GM10266 (cell line): ENCODE measurements at regions not wholly inside any gene's neighbourhood (a gene's known extent, or its start where the extent isn't known, plus 50 kb on each side); places are given as distances from the start of the nearest gene placed in this dataset.

ENCODE experiments used
- DNase-seq: peaks from one replicate; pipeline ENCODE4 v3.0.0; 2012; ENCODE audit errors: extremely low spot score
- TF ChIP-seq, protein P1 (sequence below): IDR thresholded peaks from 2 replicates; pipeline ENCODE4 v1.5.1; 2012; ENCODE audit warnings: mild to moderate bottlenecking, low read depth; ENCODE audit not compliant: control insufficient read depth, insufficient read depth; ENCODE audit errors: missing control alignments

DNA sequence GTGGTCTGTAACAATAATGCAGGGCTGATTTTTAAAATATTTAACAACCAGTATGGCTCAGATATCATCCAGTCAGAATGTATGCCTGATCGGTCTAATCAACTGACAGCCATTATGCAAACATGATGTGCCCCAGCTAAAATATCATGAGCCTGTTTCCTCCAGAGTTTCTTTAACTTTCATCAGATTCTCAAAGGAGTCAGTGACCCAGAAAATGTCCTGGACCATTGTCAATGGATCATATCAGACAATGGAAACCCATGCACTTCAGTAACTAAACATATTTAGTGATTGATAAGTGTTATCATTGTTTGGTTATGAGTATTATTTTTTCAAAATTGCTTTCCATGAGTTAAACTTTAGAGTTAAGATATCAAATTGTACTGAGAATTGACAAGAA lies 173.5 kb downstream of the LMBRD1 start:
- DNase-seq, result no peak
- TF ChIP-seq, protein P1, sequence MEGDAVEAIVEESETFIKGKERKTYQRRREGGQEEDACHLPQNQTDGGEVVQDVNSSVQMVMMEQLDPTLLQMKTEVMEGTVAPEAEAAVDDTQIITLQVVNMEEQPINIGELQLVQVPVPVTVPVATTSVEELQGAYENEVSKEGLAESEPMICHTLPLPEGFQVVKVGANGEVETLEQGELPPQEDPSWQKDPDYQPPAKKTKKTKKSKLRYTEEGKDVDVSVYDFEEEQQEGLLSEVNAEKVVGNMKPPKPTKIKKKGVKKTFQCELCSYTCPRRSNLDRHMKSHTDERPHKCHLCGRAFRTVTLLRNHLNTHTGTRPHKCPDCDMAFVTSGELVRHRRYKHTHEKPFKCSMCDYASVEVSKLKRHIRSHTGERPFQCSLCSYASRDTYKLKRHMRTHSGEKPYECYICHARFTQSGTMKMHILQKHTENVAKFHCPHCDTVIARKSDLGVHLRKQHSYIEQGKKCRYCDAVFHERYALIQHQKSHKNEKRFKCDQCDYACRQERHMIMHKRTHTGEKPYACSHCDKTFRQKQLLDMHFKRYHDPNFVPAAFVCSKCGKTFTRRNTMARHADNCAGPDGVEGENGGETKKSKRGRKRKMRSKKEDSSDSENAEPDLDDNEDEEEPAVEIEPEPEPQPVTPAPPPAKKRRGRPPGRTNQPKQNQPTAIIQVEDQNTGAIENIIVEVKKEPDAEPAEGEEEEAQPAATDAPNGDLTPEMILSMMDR, result no peak

DNA sequence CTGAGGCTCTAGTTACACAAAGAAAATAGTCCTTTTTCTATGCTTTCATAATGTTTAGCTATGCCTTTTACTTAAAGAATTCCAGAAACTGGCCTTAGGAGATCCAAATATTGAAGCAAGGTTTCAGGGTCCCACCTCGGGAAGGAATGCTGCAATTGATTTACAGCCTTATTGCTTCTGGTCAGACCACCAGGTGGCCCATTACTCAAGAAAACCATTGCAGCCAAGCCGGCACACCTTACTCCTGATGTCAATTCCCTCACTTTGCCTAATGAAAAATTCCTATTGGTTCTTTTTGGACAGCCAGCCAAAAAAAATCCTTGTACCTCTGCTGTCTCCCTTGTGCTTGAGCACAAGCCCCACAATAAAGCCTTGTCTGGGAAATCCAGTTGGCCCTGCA lies 173.9 kb downstream of the LMBRD1 start:
- TF ChIP-seq, protein P1, result no peak
- DNase-seq, result no peak

DNA sequence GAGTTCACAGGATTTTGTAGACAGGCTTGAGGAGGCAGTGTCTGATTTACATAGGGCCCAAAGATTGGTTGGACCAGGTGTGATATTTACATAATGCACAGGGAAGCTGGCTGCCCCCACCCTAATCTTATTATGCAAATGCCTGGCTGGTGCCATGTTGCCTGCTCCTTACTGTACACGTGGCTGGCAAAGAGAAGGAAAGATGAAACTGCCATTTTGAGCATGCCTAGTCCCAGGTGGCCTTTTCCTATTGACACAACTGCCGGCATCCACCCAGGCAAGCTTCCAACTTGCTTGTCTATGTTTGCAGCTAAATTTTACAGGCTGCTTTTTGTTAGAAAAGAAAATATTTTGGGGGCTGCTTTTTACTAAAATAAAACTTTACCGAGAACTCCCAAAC lies 174.6 kb downstream of the LMBRD1 start:
- TF ChIP-seq, protein P1, result no peak
- no peak for DNase-seq

GRCh38 chr6:69617163-69617562 lies 179.6 kb downstream of the LMBRD1 start:
- DNase-seq, result no peak
- TF ChIP-seq, protein P1, result no peak

- TF ChIP-seq, protein P1, result no peak
- no peak for DNase-seq
Measured at GRCh38 chr6:69609836-69610472, 186.9 kb downstream of the LMBRD1 start.

- DNase-seq, result no peak
- TF ChIP-seq, protein P1, result no peak
Measured at GRCh38 chr6:69601132-69601531, 195.7 kb downstream of the LMBRD1 start.

DNA sequence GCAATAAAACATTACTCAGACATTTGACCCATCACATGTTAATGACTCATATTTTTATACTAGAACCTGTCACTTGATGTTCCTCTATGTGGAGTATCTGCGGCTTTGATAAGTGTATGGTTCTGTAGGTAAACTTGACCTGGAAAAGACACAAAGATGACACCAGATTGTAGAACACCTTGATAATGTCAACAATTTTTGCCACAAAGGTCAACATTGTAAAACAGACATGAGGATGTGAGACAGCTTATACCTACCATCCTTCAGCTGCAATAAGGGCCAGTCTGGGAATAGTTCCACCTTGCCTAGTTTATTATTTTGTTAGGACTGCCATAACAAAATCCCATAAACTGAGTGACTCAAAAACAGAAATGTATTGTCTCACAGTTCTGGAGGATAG lies 202.4 kb downstream of the LMBRD1 start:
- DNase-seq, result no peak

More for the DNA sequence above, 202.4 kb downstream of the LMBRD1 start:
- TF ChIP-seq, protein P1, result no peak
